HG03045 (cell line): ENCODE measurements at regions not wholly inside any gene's neighbourhood (a gene's known extent, or its start where the extent isn't known, plus 50 kb on each side); places are given as distances from the start of the nearest gene placed in this dataset.
"Not testable (repeated sequence)": the region's sequence is repeated elsewhere in the genome, so short reads cannot be mapped to it uniquely, and the experiment has no call there.

Source experiments
- ATAC-seq: cut with Tn5 transposase; IDR thresholded peaks from one replicate; pipeline ENCODE4 v1.9.1; 2021; ENCODE audit warnings: mild to moderate bottlenecking, moderate library complexity; ENCODE audit not compliant: unreplicated experiment

DNA sequence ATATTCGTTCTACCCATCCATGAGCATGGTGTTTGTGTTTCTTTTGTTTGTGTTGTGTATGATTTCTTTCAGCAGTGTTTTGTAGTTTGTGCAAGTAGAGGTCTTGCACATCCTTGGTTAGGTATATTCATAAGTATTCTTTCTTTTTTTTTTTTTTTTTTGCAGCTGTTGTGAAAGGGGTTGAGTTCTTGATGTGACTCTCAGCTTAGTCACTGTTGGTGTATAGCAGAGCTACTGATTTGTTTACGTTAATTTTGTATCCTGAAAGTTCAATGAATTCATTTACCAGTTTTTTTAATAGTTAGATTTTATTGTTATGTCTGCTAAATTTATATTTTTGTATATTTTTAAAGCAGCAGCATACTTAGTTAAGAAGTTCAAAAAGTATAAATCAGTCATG, 834.4 kb upstream of the NRXN1 start:
- no peak for ATAC-seq

DNA sequence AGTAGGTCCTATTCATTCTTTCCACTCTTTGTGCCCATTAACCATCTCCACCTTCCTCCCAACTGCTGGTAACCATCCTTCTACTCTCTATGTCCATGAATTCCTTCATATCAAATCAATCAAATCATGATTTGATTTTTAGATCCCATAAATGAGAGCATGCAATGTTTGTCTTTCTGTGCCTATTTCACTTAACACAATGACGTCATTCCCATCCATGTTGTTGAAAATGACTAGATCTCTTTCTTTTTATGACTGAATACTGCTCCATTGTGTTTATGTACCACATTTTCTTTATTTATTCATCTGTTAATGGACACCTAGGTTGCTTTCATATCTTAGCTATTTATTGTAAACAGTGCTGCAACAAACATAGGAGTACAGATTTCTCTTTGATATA, 827.3 kb upstream of the NRXN1 start:
- ATAC-seq, result no peak

DNA sequence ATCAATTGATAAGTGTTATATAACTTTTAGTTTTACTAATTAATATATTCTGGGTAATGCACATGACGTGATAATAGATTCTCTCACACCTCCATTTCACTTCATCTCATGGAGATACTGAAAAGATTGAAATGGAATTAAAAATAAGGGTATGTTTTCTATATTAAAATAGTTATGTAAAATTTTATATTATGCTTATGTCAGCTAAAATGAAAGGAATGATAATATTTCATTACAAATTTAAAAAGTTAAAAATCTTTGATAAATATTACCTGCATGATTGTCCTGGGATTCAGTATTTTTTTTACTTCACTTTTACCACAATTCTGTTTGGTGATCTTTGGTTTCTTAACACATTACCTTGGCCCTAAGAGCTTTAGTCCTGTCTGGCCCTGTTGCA, 823.8 kb upstream of the NRXN1 start:
- no peak for ATAC-seq

DNA sequence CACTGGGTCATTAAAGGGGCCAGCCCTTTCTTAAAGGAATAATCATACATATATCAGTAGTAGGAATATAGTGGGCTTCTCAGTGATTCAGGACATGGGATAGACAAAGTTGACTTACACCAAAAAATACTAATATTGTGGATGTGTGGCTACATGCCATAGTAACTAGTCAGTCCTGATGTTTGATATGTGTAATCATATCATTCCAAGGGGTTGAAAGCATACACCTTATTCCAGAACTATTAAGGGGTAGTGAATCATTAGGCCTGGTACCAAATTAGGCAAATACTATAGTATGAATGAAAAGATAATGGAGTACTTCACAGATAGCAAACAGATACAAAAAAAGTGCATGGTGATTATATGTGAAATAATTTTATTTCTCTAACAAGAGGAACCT, 814.9 kb upstream of the NRXN1 start:
- no peak for ATAC-seq

DNA sequence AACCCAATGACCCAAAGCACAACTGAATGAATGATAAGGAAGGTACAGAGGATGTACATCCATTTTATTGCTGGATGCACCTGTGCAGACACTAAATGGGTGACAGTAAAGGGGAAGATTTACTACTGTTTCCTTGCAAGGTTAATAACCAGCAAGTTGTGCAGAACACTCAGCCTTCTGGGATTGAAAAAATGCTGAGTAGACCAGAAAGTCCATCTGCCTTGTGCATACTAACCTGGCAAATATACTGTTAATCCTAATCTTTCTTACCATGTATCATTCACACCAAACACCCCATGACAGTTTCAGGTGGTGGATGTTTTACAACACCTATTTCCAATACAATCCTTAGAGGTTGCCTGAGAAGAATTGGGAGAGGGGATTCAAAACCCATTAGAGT, 814.1 kb upstream of the NRXN1 start:
- no peak for ATAC-seq

DNA sequence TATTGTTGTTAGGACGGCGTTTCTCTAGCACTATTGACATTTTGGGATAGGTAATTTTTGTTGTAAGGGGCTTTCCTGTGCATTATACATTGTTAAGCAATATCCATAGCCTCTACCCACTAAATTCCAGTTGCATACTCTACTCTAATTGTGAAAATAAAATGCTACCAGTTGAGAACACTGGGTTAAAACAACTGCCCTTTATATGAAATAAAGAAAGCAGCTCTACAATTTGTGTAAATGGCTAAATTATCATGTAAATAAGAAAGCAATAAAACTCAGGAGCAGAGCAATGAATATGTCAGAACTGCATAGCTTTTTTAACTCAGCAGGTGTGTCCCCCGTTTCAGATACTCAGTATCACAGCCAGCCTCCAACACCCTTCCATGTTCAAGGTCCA, 812.7 kb upstream of the NRXN1 start:
- ATAC-seq, result no peak

DNA sequence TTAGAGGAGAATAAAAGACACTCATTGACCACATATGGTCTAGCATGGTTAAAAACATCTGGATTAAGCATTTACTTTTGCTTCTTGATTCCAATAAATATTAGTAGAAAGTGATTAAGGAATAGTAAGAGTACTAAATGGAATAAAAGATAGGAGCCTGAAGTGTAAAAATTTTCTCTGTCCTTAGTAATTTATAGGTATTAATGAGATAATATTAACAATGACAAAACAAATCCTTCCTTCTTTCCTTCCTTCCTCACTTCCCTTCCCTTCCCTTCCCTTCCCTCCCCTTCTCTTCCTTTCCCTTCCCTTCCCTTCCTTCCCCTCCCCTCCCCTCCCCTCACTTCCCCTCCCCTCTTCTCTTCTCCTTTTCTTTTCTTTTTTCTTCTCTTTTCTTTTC, 797.5 kb upstream of the NRXN1 start:
- ATAC-seq, result no peak

DNA sequence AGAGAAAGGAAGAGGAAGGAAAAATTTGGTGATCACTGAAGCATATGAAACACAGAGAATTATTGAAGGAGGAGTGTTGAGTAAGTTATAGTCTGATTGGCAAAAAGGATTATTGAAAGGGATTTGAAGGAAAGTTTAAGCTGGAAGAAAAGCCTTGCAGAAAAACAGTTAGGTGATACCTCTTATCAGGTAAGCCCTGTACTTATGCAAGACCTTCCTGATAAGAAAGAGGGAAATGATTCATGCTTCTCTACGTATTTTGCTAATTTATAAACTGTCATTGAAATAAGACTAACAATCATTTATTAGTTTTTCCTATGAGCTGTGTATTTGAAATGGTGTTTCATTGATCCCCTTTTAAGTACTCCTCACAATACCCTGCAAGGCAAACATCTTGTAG, 793.9 kb upstream of the NRXN1 start:
- ATAC-seq, result no peak

DNA sequence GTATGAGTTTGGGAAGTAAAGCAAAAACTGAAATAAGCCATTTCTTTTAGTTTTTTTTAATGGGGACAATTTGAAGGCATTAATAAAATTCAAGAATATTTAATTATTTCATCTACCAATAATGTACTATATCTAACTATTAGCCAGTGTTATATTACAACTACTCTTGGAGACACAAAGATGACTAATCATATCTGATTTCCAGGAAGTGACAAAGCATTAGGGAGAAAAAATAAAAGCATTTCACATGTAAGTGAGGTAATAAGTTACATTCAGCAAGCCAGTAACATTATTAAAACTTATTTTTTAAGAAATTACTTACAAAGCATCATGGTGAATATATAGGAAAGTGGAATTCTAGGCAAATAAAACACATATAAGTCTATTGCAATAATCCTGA, 781.3 kb upstream of the NRXN1 start:
- ATAC-seq, result no peak

DNA sequence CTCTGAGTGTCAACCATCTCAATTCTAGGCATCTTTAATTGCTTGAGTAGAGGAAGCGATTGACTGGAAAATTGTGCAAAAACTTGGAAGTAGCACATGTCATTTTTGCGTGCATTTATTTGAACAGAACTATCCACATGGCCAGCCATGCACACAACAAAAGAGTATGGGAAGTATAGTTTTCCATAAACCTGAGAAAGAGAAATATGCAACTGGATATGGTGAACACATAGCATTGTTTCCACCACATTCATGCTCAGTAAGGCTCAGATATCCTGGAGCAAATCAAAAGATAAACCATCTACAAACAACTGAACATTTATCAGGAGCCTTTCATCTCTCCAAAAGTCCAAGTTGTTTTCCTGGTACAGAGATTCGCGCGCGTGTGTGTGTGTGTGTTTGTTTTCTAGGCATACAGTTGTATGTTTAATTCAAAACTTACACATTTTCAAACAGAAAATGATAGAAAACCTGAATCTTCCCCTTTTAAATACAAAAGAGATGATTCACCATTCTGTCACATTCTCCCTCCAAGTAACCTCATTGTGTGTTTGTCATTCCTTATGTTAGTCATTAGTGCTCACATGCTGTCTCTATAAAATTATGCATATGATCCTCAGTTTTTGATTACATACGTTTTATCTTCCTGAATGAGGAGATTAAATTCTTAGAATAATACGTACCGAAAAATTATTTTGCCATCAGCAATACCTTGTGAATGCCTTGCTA, 780.4 kb upstream of the NRXN1 start:
- ATAC-seq, result no peak

DNA sequence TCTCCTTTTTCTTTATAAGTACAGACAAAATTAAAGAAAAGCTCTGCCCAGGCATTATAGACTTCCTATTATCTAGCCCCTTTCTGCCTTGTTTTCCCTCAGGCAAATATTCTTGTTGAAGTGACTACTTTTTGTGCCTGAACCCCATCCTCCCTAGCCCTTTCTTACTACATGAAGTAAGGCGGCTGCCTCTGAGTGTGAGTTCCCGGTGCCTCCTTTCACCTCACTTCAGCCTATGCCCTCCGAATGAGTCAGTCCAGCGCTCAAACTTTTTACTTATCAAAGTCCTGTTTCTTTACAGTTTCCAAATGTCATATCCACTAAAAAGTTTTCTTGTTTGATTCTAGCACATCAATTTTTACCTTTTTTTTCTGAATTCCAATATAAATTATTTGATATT, 778.3 kb upstream of the NRXN1 start:
- ATAC-seq, result no peak

DNA sequence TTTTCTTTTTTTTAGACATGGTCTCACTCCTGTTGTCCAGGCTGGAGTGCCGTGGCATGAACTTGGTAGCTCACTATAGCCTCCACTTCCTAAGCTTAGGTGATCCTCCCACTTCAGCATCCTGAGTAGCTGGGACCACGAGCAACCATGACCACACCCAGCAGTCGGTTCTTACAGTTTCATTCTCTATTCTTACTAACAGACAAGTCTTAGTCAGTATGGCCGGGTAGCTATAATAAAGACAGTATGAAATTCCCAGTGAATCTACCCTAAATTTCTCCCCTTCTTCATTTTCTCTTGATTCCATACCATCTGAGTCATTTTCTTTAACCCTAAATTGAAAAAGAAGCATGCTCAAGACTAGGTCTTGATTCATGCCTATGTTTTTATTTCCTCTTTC, 775.3 kb upstream of the NRXN1 start:
- ATAC-seq, result no peak

DNA sequence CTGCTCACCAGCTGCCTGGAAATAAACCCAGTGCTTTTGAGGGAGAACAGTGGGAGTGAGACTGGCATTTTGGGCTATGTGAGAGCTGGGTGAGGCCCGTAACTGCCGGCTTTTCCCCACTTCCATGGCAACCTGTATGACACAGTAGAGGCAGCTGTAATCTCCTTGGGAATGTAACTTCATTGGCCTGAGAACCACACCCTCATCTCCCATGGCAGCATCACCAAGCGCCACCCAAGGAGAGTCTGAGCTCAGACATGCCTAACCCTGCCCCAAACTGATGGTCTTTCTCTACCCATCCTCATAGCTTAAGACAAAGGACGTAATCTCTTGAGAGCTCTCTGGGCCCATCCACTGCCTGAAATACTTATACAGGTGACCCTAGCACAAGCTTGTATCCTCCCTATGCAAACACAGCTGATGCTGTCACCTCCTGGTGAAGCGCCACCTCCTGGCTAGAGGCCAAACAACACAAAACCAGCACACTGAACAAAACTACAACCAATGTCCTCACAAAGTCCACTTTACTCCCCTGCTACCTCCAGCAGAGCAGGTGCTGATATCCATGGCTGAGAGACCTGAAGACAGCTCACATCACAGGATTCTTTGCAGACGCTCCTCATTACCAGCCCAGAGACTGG, 763.4 kb upstream of the NRXN1 start:
- no peak for ATAC-seq

DNA sequence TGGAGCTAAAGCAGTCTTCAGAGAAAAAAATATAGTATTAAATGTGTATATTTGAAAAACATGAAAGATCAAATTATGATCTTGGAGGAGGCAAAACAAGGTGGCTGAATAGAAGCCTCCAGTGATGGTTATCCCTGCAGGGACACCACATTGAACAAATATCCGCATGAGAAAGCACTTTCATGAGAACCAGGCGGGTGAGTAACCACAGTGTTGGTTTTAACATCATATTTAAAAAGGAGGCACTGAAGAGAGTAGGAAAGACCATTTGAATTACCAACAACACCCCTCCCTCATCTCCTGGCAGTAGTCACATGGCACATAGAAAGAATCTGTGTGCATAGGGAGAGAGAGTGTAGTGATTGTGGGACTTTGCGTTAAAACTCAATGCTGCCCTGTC, 759.6 kb upstream of the NRXN1 start:
- no peak for ATAC-seq

DNA sequence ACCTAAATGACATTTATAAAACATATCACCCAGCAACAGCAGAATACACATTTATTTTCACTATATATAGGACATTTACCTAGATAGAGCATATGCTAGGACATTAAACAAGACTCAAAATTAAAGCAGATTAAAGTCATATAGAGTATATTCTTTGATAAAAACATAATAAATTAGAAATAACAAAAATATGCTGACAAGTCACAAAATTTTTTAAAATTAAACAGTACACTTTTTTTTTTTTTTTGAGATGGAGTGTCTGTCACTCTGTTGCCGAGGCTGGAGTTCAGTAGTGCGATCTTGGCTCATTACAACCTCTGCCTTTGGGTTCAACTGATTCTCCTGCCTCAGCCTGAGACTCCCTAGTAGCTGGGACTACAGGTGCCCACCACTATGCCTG, 758.9 kb upstream of the NRXN1 start:
- no peak for ATAC-seq

DNA sequence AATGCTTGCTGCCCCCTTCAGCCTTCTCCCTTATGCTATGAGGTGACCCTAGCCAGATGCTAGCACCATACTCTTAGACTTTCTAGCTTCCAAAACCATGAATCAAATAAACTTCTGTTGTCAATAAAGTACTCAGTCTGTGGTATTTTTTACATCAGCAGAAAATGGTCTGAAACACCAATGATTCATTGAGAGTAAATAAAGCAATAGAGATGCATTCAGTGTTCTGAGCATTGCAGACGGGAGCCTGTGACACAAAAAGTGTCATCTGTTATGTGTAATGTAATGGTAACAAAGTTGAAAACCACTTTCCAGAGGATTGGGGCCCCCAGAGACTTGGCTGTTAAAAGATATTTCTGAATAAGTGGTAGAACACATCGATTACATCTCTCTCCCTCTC, 758.0 kb upstream of the NRXN1 start:
- no peak for ATAC-seq

DNA sequence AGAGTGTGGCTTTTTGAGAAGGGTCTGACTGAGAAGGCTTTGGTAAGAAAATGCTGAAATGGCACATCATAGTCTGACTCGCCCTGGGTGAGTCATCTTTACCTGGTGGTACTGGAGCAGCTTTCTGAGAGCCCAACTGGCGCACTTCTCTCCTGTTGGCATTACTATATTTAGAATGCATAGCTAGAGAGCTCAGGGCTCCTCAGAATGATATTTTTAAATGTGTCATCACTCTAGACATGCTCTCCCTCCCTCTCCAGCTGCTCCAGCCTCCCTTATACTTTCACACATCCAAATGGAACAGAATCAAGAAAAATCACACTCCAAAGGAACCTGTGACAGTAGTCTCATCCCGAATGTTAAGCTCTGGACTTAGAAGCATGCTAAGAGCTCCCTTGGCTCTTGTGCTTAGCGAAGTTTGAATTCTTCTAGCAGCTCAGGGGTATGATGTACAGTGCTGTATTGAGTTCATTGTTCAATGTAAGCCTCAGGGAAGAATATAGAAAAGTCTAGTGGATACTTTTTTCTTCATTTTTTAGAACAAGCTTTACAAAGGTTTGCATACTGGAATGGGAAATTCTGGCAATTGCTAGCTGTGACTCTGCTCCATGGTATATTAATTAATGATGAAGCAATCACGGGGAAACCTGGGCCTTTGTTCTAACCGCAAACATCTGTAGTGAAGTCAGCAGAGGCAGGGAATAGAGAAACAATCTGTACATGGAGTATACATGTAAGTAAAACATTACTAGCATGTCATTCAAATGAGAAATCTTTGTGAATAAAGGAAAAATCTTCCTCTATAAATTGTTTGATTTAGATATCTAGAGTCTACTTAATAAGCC, 751.2 kb upstream of the NRXN1 start:
- ATAC-seq, result no peak

DNA sequence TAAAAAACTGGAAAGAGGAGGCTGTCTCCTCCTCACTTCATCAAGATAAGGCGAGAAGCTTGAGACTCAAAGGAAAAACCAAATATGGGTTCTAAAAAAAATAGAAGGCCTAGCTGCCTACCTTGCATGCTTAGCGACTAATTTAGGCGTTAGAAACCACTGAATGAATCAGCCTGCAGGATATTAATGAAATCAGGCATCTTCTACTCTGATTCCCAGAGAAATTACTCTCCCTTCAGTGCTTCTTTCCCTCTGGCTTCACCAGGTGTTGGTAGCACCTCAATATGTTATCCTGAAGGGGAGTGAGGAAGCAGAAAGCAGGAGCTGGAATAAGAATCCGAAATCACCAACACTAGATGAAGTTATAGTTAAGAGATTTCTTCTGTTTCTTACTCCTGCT, 749.8 kb upstream of the NRXN1 start:
- no peak for ATAC-seq

DNA sequence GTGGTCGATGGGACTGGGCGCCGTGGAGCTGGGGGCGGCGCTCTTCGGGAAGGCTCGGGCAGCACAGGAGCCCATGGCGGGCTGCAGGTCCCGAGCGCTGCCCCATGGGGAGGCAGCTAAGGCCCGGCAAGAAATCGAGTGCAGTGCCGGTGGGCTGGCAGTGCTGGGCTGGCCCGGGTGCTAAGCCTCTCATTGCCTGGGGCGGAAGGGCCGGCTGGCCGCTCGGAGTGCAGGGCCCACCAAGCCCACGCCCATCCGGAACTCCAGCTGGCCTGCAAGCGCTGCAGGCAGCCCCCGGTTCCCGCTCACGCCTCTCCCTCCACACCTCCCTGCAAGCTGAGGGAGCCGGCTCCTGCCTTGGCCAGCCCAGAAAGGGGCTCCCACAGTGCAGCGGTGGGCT, 748.4 kb upstream of the NRXN1 start:
- ATAC-seq, result no peak

DNA sequence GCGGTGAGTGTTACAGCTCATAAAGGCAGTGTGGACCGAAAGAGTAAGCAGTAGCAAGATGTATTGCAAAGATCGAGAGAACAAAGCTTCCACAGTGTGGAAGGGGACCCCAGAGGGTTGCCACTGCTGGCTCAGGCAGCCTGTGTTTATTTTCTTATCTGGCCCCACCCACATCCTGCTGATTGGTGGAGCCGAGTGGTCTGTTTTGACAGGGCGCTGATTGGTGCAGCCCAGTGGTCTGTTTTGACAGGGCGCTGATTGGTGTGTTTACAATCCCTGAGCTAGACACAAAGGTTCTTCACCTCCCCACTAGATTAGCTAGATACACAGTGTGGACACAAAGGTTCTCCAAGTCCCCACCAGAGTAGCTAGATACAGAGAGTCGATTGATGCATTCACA, 747.8 kb upstream of the NRXN1 start:
- ATAC-seq, result not testable (repeated sequence)

DNA sequence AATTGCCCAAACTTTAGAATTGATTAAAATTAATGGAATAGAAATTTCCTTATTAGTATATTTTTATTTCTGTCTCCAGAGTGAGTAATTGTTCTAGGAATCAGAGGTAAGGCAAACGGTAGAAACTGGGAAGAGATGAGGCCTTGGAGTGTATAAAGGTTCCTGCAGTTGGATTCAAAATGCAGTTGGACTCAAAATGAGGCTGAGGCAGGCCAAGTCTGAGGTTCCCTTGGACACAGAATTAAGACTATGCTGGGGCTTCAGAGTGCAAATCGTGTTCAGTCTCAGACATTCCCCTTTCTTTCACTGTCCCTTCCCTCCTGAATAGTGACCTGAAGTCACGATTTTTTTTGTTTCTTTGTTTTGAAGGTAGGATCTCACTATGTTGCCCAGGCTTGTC, 746.9 kb upstream of the NRXN1 start:
- ATAC-seq, result no peak

DNA sequence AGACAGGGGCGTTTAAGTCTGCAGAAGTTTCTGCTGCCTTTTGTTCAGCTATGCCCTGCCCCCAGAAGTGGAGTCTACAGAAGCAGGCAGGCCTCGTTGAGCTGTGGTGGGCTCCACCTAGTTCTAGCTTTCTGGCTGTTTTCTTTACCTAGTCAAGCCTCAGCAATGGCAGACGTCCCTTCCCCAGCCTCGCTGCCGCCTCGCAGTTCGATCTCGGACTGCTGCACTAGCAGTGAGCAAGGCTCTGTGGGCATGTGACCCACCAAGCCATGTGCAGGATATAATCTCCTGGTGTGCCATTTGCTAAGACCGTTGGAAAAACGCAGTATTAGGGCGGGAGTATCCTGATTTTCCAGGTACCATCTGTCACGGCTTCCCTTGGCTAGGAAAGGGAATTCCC, 742.7 kb upstream of the NRXN1 start:
- ATAC-seq, result not testable (repeated sequence)
